Activated CD8-positive, alpha-beta memory T cell treated with anti-CD3 and anti-CD28 coated beads, Interleukin-2, amount 50 U/mL, for 24 hours (primary cell): ENCODE measurements at regions not wholly inside any gene's neighbourhood (a gene's known extent, or its start where the extent isn't known, plus 50 kb on each side); places are given as distances from the start of the nearest gene placed in this dataset.

Experiments
- DNase-seq: peaks from one replicate; pipeline ENCODE4 v3.0.0-alpha.2; 2020; ENCODE audit errors: extremely low read depth

DNA sequence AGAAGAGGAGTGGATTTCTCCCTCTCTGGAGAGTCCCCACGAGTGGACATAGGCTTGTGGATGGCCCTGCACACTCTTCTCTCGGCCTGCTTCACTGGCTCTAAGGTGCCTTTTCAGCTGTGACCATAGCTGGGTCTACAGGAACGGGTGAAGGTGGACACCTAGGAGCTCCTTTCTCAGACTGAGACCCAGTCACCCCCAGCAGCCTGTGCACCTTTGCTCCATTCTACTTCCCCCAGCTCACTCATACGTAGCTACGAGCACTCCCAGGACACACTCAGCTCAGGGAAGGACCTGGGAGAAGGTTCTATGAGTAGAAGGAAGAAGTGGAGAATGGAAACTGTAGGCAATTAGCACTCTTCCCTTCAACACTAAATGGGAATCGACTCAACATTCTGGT is 272.0 kb upstream of the KLF6 start:
- no peak for DNase-seq

GRCh38 chr10:4054656-4055435 is 269.8 kb upstream of the KLF6 start:
- DNase-seq, result no peak

- no peak for DNase-seq
Measured at GRCh38 chr10:4053940-4054339, 268.9 kb upstream of the KLF6 start.

DNA sequence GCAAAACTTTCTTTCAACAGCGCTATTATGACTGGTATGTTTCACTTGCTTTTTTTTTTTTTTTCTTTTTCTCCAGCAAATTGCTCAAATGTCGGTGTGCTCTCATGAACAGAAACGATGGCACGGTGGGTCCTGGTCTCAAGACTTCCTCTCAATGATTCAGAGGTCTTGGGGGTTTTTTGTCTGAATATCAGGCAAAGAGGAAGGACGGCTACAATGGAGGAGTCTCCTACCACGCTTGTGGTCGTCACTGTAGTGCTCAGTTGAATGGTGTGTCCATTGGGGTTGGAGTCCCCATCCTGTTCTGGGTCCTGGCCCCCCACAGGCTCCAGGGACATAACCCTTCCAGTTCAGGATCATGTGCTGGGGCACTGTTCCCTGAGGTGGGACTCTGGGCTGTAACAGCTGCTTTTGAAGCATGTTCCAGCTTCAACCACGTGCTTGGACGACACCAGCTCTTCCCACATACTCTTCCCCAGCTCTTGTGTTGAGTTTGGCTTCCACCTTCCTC is 266.7 kb upstream of the KLF6 start:
- no peak for DNase-seq

DNA sequence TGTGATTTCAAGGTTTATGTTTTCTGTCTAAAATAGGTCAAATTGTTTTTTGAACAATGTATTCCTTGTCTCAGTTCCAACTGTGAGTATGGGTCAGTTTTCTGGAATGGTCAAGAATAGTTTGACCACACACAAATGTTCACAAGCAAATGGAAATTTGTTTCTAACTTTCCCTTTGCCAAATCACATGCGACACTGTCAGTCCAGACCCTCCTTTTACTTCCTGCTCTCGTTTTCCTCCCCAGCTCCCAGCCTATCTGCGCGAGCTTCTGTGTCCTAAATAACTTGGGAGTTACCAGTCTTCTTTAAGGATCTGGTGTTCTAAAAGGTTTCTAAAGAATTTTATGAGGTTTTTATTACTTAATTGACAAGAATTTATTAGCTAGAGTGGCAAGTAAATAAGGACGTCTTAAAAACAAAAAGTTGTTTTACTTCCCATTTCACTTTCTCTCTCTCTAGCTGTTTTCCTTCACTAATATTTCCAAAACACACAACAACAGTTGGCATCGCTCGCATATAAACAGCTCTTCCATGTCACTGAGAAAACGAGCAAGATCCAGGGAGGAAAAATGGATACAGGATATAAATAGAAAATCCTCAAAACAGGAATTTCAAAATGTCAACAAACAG is 266.1 kb upstream of the KLF6 start:
- DNase-seq, result no peak

DNA sequence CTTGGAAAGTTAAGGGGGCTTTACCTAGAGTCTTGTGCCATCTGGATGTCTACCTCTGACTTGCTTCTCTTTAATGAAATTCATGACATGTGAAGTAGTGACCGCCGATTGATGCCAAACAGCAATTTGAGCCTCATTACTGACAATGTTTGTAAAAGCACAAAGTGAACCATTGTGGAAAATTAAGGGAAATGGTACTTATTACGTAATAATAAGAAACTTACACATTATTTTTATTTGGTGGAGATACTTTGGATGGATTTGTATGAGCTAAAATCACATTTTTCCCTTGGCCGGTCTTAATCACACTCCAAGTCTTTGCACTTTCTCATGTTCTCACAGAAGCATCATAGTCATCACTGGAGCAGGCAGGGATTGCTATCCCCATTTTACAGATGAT is 265.1 kb upstream of the KLF6 start:
- no peak for DNase-seq

GRCh38 chr10:4049348-4049747 is 264.3 kb upstream of the KLF6 start:
- no peak for DNase-seq

DNA sequence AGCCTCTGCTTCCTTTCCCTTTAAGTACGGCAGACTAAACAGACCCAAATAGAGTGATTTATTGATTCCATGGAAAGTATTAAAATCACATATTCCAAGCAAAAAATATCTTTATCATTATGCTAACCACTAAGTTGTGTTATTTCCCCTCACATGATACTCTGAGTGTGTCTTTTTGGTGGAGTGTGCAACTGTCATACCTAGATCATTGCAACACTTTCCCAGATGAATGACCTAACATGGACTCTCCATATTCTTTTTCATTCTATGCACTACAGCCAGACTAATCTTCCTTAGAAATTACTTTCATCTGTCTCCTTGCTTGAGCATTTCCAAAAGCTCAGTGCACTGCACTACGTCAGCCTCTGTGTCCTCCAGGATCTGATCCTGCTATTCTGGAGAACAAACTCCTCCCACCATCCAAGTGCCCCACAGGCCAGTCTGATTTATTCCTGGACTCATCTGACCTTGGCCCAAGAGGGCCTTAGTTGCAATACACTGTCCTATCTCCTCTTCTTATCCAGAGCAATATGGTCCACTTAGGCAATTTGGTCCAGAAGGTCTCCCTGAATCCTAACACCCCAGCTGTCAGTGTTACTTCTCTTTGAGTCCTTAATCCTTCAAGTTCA is 263.3 kb upstream of the KLF6 start:
- DNase-seq, result no peak

DNA sequence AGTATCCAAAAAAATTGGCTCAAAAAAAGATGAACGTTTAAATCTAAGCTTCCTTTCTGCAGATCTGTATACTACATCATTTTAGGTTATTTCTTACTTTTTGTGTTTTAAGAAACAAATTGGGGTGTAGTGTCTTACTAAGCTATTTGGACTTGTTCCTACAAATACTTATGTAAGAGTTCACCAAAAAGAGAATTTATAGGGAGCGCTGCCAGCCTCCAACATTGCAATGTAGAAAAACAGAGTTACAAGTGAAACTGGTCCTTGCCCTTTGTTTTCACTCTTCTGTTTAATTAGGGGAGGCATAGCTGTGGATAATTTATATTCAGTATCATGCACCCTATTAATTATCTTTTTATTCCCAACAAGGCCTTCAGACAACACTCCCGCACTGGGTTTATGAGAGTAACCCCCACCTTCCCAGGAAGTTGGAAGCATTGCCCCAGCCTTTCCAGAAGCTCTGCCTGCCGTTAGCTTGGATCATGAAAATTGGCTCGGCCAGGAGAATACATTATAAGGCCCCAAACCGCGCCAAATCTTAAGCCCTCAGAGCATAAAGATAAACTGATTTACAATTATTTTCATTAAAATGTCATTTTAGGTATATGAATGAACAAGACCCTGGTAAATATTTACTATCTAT is 261.8 kb upstream of the KLF6 start:
- no peak for DNase-seq

DNA sequence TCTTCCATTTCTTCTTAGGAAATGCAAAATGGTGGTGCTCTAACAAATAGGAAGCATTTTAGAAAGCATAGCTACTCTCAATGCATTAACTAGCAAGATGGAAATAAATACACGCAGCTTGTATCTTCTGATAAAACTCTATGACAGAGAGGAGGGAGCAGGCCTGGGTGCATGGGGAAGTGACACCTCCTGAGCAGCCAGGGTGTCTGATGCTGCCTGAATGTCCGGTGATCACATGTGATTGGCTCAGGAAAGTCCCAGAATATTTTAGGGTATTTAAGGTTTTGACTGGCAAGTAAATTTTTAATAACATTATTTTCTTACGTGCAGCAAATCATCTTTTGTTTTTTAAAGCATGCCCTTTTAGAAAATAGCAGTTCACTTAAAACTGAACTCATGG is 261.0 kb upstream of the KLF6 start:
- DNase-seq, result no peak

DNA sequence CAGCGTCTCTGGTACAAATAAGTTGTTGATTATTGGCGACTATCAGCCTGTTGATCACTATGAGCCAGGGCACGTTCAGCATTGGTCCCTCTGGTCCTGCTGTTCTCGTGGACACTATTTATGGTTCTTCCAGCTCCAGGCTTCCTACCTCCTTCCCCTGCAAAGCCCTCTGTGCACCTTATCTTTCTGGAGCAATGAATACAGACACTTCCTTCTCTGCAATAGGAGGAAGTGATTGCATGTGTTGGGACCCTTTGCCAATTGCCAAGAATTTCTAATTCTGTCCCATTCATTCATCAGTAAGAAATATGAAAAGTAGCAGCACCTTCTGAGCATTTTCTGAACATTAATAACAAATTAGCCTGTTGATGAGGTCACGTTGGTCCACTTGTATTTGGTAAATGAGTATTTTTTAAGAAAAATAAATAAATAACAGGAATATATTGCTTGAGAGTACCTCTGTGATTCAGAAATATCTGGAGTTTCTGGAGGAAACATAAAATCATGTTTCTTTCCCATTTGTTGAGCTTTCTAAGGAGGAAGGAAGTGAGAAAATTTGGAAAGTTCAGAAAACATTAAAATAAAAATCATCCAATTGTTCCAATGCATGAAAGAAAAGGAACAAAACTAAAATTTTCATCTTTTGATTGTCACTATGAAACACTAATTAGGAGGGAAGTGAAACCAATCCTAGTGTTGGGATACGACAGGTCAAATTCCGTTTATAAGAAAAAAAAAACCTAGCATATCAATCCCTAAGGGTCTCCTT is 259.1 kb upstream of the KLF6 start:
- DNase-seq, result no peak

- DNase-seq, result no peak
Measured at GRCh38 chr10:4041635-4042034, 256.6 kb upstream of the KLF6 start.

DNA sequence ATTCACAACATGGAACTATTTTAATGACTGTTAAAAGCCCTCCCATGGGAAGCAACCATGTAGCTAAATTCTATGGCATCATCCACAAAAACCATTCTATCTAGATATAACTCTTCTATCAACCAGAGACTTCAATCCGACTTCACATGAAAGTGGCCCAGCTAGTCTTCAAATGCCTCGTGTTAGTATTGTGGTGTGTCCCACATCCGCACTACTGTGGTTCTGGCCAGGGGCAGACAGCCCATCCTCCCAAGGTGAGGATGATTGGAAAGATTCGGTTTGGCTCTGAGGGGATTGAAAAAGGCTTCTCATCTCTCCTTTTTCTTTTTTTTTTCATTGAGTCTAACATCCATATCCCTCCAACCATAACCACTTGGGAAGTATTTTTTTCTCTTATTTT is 253.0 kb upstream of the KLF6 start:
- DNase-seq, result no peak

DNA sequence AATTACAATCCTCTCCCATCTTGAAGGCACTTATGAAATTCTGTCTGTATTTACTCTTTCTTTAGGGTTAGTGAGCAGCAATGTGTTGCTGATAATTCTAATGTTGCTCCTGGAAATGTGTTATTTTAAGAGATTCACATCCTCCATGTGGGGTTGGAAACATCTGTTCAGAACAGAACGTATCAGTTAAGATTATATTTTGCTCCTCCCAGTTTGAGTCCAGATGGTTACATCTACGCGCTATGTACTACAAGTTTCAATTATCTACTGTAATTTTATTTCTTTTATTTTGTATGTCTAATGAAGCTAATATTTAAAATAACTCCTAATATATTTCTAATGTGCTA is 250.6 kb upstream of the KLF6 start:
- no peak for DNase-seq

DNA sequence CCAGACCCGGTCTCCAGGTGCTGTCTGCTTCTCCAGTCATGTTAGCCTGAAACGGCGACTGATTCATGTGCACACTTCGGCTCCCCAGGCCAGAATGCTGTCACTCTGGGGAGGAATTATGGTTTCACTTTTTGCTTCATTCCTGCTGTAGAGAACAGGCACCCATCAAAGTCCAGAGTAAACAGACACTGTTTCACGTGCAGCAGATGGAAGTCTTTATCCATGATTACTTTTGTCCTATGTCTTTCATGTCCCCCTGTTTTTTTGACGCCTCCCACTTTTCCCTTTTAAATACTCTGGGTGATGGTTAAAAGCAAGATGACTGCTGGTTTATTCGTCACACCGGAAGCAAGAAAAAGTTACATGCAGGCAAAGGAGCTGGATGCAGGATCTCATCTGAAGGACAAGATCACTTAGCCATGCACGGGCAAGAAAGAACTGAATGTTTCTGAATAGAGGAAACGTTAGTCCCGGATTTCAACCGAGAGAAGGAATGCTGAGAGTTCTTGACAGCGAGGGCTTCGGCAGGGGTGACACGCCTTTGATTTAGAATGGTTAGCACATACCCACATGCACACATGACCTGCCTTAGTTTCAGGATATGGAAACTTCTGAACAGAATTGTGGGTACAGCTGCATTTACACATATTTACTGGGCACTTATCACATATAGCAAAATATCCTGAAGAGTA is 250.0 kb upstream of the KLF6 start:
- DNase-seq, result no peak

- no peak for DNase-seq
Measured at GRCh38 chr10:4033341-4033896, 248.4 kb upstream of the KLF6 start.

GRCh38 chr10:4029866-4030265 is 244.9 kb upstream of the KLF6 start:
- DNase-seq, result no peak

GRCh38 chr10:4028854-4029583 is 244.0 kb upstream of the KLF6 start:
- no peak for DNase-seq

- no peak for DNase-seq
Measured at GRCh38 chr10:4028027-4028471, 243.0 kb upstream of the KLF6 start.

DNA sequence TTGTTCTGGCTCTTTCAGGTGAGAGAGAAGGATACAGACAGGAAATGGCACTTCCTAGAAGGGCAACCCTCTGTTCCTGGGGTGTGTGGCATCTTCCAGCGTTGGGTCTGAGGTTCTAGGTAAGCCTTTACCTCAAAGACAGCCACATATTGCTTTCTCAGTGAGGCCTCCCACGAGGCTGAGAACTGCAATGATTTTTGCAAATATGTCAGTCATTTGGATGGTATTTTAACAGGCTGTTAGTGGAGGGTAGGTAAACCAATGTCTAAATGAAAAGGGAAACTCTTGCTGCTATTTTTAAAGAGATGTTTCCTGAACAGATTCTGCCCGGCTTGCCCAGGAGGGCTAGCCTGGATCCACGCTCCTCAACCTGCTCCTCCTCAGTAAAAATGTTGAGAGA is 240.3 kb upstream of the KLF6 start:
- DNase-seq, result no peak
